NCI-H510A treated with DMSO at 0.1 percent for 48 hours (cell line): ENCODE measurements at regions not wholly inside any gene's neighbourhood (a gene's known extent, or its start where the extent isn't known, plus 50 kb on each side); places are given as distances from the start of the nearest gene placed in this dataset.
A peak's percentile ranks its signal among the peaks of the same experiment; 100 is the strongest.

ENCODE experiments used
- DNase-seq: peaks from one replicate; lab custom pipeline; 2025; lab: John Stamatoyannopoulos, UW

GRCh38 chr2:212945526-212945925, 205.9 kb downstream of the IKZF2 start:
- DNase-seq, result no peak

- no peak for DNase-seq
Observed at GRCh38 chr2:212943351-212943750, 208.1 kb downstream of the IKZF2 start.

- peak; percentile 43 for DNase-seq
Observed at GRCh38 chr2:212941361-212941760, 210.1 kb downstream of the IKZF2 start.

- peak; percentile 93 for DNase-seq
Observed at GRCh38 chr2:212940816-212941215, 210.6 kb downstream of the IKZF2 start.

DNA sequence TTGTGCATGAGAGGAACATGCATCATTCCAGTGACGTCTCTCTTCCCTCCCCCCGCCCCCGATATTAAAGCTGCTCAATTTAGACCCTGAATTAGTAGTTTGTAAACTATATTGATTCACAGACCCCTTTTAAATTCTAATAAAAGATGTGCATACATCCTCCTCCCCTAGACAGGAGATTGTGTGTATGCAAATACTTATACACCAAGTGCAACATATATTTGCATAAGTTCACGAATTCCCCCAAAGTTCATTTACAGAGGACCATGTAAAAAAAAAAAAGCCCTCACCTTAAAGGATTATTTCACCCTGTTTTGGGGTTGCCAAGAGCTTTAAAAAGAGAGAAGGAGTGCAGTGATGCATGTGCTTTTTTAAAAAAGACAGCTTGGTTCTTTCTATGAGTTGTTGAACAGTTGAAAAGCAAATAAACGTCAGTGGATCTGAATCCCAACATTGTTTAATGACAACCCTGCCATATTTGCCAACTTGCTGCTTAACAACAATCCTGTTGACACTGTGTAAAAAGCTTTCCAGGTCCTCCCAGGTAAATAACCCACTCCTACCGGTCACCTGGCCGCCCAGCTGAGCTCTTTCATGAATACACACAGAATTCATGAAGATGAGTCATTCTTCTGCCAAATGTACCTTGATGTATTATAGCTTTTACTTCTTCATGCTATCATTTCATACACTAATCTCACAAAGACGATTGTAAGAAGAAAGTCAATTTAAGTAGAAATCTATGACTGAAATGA, 211.5 kb downstream of the IKZF2 start:
- DNase-seq, result peak; percentile 97

DNA sequence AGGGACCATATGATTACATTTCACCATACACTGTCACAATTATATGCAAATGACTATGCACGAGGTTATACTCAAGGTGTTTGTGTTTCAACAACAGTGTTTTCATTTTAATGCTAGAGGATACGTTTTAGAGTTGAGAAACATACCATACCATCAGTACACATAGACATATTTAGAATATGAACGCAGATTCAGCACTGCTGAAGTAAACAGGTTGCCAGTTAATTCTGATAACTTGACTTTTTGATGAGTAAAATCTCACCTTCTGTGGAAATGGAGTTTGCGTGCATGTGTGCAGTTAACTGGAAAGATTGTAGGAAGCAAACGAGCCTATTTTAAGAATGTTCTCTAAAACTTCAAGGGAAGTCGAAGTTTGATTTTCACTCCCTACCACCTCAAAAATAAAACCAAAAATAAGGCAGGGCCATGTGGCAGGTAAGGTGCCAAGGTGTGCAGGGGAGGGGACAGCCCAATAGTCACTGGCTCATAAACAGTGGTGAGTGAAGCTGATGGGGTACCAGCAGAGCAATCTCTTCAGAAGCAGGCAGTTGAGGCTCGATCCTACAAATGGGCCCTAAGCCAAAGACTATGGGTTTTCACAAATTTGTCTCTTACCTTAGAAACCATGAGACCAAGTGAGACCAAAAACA, 213.1 kb downstream of the IKZF2 start:
- DNase-seq, result no peak

DNA sequence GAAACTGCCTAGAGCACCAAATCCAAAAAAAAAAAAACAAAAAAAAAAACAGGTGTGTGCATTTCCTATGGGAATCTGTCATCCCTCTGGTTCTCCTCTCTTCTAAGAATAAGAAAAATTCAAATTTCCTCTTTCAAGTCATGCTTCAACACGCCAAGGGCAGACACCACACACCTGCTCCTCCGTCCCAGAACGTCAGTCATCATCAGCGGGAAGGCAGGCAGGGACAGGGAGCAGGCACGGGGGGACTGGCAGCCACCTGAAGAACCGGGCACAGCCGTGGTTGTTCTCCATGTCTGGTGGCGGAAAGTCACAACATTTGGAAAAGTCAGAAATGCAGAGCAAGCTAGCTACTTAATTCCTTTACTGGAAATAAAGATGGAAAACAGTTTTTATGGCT, 214.8 kb downstream of the IKZF2 start:
- DNase-seq, result no peak

DNA sequence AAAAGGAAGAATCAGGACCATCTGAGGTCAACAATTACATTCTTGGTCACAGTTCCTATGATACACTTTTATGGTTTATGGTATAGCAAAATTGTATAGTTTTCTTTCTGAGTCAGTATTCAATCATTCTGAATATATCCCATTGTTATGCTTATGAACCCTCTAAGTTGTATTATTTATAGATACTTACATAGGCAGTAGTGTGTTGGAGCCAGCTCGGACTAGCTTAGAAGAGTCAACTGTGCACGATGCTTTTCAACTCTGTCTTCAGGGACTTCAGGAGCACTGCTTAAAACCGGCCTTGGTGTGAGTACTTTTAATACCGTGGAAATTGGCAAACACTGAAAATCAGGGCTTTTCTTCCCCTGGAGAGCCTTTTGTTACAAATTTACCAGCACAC, 215.7 kb downstream of the IKZF2 start:
- no peak for DNase-seq

GRCh38 chr2:212931271-212931670, 220.1 kb downstream of the IKZF2 start:
- peak; percentile 61 for DNase-seq

DNA sequence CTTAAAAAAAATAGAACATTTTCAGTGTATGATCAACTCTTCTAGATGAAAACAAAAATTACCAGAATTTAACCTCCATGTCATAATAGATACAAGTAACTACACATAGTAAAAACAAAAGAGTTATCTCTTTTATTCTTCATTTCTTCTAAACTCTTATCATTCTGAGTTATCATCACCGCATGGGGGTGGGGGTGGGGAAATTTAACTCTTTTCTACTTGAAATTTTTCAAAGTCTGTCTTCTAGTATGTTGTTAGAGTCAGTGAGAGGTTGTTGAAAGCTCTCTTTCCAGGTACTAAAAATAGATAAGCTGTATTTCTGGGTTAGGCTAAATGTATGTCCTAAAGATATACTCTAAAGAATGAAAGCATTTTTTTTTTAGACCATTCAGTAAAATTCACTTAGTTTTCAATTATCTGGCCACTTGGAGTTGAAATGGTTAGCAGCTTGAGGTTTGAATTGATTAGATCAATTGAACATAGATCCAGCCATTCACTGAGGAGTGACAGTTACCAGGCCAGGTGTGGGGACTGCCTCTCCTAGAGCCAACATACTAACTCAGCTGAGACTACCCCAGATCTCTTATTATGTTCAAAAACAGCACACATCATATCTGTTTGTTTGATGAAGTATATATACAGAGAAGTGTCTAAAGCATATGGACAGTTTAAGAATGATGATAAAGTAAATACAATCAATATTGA, 220.7 kb downstream of the IKZF2 start:
- DNase-seq, result no peak

- DNase-seq, result no peak
Observed at GRCh38 chr2:212929971-212930370, 221.4 kb downstream of the IKZF2 start.

DNA sequence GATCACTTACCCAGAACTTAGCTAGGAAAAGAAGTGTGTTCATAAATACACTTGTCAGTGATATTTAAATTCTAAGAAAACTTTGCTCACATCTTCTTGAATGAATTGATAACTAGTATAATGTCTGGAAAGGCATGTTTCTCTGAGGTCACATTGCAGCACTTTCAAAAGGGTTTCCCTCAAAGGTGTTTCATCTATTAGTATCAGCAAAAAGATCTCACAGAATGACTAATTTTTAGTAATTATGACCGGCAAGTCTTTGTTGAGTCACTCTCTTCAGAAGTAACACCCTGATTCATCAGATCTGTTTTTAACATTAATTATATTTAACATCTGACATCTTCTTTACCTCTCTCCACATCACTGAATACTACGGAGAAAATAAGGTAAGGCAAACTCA, 222.3 kb downstream of the IKZF2 start:
- DNase-seq, result no peak

DNA sequence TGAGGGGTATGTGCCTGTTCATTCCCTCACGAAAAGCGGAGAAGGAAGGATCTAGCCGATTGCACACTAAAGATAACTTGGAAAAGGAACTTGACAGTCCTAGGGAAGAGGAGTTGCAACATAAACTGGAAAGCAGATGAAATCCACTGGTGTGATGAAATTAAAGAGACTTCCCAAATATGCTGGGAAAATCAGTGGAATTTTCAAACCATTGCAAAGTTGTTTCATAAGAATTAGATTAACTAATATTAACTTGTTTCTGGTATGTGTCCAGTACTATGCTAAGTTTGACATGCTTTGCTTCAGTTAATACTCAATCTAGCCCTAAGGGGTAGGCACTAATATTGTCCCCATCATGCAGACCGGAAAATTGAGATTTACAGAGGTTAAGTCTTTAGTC, 222.7 kb downstream of the IKZF2 start:
- DNase-seq, result no peak

GRCh38 chr2:212926940-212927339, 224.5 kb downstream of the IKZF2 start:
- DNase-seq, result no peak

- DNase-seq, result no peak
Observed at GRCh38 chr2:212923393-212923792, 228.0 kb downstream of the IKZF2 start.

- no peak for DNase-seq
Observed at GRCh38 chr2:212922701-212923100, 228.7 kb downstream of the IKZF2 start.

DNA sequence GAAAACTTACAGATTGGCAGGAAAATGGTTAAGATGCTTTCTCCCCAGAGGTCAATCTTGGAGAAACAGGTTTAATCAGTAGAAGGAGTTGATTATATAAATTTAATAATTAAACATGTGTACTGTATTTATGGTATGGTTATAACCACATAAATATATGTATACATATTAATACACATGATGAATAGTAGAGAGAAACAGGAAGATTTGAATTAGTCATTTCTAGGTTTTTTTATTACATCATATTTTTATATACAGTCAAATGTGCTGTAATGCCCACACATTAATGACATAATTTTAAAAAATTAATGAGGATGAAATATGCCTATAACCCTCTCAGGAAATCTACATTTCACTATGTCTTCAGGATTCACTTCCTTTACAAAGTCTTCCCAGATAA, 229.7 kb downstream of the IKZF2 start:
- no peak for DNase-seq

DNA sequence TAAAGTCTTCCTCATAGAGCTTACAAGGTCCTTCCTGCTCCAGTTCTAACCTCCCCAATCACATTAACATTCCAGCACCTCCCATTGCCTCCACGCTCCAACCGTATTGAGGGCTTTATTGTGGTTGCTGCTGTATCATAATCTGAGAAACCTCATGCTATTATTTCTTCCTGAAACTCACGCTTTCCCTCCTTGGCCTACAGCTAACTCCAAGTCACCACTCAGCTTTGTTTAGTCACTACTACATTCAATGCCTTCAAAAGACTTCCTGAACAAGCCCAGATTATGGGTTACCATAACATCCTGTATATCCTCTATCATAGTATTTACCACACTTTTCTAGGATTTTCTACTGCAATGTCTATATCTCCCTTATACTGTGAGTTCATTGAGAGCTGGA, 230.4 kb downstream of the IKZF2 start:
- no peak for DNase-seq

- DNase-seq, result peak; percentile 62
Observed at GRCh38 chr2:212919238-212919637, 232.2 kb downstream of the IKZF2 start.

DNA sequence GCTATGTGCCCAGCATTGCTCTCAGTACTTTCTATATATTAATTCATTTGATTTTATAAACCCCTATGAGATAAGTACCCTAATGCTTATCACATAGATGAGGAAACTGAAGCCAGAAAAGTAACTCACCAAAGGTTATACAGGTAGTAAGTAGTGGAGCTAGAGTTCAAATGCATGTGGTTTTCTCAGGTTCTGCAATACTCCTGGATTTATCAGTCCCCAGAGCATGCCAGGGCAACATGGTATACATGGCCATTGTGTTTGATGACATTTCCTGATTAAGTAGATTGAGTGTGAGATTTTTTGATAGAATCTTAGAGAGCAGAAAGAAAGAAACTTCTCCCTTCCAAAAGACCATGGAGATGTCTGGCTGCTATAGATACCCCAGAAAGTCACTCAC, 233.1 kb downstream of the IKZF2 start:
- no peak for DNase-seq

- DNase-seq, result no peak
Observed at GRCh38 chr2:212915121-212915782, 236.2 kb downstream of the IKZF2 start.

- DNase-seq, result no peak
Observed at GRCh38 chr2:212914392-212914791, 237.0 kb downstream of the IKZF2 start.
